ENCODE measurements at regions not wholly inside any gene's neighbourhood (a gene's known extent, or its start where the extent isn't known, plus 50 kb on each side); places are given as distances from the start of the nearest gene placed in this dataset.

DNA sequence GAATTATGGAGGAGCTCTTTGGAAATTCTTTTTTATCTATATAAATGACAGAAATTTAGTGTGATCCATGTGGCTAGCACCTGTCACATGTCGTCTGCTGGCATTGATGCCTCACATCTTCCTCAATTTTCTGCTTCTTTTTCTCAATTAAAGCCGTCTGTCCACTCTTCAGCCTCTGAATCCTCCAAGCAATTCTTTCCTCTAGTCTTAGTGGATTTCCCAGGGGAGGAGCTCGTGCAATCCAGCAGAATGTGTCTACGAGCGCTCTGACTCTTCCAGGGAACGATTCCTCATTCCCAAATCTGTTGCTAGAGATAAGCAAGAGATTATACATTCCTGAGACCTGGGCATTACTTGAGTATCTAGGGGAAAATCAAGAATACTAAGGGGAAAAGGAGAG is 176.6 kb downstream of the EMP1 start:
- no peak for DNase-seq

DNA sequence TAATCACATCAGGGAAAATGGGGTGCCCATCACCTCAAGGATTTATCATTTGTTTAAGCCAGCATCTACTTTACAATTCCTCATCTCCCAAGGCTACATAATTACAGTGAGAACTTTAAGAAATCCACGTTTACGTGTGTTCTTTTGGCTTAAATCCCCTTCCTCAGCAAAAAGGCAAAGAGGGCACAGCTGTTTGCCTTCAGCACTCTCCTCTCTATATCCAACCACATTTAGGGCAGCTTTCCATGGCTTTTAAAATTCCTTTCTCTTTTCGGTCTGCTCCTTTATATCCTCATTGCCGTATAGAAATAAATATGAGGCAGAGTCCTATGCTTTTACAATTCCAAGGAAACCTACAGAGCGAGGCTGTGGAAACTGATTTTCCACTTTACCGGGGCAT is 175.9 kb downstream of the EMP1 start:
- no peak for DNase-seq

DNA sequence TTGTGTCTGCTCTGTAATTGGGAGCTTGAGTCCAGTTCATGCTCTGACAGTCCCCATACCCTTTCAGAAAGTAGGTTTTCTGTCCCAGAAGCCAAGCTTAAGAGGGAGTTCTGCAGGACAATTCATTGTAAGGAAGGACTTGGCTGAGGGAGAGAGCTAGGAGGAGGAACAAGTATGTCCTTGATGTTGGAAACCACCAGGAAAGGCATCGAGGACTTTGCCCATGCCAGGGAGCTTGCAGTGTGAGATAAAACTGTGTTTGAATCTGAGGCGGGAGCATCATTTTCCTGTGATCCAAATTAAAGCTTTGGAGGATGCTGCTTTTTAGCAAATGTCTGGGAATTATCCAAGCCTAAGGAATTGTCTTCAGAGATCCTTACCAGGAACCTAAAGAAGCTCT is 175.3 kb downstream of the EMP1 start:
- DNase-seq = no peak

DNA sequence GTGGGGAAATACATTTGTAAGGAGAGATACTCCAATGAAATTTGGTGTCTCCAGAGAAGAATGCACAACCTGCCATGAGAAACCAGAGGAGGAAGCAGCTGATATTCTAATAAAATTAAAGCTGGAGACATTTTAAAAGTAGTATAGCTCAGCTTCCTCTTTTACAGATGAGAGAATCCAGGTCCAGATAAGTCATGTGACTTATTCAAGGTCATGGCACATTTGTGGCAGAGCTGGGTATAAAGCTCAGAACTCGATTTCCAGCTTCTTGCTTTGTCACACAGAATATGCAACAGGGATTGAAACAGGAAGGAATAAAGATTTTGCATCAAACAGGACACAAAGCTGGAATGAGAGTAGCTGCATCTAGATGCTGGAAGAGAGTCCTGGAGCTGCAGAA is 174.8 kb downstream of the EMP1 start:
- DNase-seq = no peak

DNA sequence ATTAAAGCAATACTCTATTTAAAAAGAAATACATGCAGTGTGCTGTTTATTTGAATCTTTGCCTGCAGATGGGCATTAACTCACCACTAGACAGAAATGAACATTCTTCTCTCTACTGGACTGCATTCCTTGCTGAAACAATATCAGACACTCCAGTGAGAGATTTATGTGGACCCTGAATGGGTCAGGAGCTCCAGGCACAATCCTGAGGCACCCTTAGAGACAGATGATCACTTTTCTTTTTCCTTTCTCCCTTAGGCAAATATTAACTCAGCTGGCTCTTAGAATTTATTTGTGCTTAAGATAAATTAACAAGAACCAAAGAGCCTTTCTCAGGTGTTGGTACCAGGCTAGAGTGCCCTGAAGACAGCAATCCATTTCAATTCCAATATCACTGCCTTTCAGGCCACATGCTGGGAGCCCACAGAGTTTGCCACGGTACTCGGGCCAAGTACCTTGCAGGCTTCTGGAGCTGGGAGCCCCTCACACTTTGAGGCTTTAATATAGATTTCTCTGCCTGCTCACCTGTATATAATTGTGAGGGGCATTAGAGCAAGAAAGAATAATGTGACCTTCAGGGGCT is 173.0 kb downstream of the EMP1 start:
- DNase-seq = no peak

DNA sequence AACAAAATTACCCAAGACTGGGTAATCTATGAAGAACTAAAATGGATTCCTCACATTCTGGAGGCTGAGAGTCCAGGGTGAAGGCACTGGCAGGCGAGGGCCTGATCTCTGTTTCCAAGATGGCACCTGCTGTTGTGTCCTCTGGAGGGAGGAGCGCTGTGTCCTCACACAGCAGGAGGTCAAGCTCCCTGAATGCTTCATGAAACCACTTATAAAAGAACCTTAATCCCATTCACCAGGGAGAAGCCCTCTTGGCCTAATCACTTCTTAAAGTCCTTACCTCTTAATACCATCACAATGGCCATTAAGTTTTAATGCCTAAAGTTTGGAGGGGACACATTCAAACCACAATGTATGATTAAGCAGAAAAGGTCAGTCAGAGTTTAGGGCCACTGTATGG is 172.4 kb downstream of the EMP1 start:
- peak; percentile 62 for DNase-seq

DNA sequence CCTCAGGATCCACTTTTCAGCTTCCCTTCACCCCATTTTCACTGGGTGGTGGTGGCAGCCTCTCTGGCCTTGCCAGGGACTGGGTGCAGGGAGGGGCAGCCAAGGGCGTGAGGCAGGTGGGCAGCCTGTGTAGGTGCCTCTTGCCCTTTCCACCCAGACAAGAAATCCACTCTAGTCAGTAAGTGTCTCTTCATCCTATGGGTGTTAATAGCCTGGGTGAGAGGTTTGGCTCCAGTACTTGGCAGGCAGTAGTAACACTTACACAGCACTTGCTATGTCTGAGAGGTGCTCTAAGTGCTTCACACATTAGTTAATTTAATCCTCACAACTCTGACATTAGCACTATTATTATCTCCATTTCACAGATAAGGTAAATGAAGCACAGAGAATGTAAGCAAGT is 171.9 kb downstream of the EMP1 start:
- no peak for DNase-seq

DNA sequence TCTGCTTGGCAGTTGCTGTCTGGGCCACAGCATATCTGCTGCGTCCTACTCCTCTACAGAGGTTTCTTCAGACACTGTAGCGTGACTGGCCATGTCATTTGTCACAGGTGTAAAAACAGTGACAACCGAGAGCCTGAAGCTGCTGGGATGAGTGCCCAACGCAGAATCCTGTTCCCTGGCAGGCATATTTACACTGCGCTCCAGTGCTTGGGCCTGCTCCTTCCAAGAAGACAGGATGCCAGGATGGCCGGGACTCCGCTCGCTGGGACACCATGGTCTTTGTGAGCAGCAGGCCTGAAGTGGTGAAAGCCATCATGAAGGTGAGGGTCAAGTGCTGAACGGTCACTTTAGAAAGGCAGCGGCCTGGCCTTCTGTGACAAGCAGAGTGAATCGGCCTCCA is 171.4 kb downstream of the EMP1 start:
- DNase-seq = no peak

DNA sequence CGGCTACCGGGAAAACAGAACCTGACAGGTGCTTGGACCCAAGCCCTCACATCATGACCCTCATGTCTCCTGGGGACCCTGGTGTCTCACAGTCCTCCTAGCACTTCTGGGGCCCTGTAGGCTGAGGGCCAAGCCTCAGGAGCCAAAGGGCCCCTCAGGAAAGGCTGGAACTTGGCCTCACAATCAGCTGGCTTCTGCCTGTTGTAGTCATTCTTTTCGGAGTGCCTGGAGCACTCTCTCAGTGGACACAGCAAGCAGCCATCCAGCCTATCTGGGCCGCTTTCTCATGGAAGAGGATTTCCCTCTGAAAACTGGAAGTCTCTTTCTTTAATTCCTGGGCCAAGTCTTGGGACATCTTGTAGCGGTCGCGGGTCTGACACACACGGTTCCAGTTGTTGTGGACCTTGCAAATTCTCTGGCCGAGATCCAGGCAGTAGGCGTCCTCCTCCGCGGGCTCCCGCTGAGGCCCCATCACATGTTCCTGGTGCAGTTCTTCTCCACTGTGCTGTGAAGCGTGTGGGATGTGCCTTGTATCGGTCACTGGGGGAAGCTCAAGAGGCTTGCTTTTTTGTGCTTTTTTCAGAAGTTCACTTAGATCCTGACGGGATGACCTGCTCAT is 169.3 kb downstream of the EMP1 start:
- DNase-seq = no peak

DNA sequence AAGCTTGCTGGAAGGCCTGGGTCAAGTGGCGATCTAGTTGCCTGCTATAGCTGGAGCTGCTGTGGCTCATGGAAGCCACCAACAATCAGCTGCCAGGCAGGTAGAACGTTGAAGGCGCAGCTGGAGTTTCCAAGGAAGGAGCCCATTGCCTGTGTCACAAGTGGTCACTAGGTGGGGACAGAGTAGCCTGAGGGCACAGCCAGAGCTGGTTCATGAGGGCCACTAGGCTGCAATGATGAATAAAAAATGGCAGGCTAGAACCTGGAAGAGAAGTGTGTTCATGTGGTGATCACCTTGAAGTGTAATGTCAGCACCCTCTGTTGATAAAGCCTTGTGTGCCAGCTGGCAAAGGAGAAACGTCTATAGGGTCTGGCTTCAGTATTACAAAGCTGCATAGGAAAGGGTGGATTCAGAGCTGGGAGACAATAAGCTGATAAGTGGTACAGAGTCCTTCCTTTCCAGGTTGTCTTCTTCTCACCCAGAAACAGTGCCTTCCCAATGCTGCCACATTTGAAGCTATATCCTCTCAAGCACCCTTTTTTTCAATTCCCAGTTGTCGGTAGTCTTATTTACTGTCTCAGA is 165.8 kb downstream of the EMP1 start:
- peak; percentile 5 for DNase-seq

DNA sequence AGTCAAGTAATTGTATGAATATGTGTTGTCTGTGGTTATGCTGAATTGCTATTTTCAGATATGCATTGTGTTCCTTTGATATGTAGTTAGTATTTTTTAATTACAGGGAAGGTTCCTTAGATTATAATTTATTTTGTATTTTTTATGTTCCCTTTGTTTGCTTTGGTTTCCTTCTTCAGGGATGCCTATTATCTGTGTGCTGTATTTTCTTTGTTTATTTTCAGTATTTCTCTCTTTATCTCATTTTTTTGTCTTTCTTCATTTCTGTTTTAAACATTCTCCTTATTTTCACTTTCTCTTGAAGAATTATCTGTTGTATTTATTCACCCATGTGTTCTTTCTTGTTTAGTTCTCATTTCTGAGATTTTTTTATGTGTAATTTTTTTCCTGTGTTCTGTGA is 163.1 kb downstream of the EMP1 start:
- DNase-seq = no peak

DNA sequence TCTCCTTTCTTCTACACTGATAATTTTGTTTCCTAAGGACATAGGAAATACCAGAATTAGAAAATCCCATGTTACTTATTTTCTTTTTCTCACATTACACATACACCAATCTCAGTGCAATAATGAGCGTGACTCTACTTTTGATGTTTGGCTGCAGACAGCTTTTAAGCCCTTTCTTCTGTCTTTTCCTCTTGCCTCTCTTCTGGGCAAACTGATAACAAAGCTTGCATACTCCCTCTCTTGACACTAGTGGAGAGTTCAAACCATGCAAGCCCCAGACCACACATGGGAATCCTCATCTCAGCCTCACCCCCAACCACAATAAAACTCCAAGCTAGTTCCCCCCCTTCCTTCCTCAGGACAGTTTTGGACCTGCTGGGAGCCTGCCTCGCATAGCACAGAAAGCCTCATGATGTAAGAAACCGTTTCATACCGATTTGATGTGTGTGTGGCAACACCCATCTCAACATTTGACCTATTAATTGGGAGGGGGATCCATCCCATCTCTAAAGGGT is 161.9 kb downstream of the EMP1 start:
- no peak for DNase-seq

DNA sequence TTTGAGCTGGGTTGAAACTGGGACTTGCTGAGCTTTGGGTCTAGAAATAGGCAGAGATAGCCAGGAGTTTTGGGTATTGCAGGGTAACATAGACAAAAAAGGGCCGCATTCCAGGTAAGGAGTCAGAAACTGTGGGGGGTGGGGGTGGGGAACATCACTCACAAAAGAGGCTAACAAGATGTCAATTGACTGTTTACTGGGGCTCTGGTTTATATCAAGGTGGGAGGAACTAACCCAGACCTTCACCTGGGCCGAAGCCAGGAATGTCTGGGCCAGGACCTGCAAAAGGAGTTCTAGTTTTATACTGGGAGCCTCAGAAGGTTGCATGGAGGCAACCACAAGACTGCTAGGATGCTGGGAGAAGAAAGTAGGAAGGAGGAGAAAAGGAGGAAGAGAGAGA is 154.4 kb downstream of the EMP1 start:
- no peak for DNase-seq

DNA sequence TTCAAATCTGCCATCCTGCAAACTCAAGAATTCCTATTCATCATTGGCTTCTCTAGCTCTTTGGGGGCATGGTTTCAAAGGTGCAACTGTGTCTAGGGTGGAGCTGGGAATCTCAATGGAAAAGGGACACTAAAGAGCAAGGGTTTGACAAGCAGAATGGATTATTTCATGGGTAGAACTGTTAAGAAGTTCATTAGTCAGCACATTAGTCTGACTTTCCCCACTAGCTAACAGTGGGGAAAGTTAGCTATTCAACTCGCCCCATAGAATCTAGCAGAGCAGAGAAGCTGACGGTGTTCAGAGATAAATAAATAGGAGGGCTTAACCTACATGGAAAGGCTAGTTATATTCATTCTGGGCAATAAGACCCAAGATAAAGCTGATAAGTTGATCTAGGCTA is 153.9 kb downstream of the EMP1 start:
- no peak for DNase-seq

DNA sequence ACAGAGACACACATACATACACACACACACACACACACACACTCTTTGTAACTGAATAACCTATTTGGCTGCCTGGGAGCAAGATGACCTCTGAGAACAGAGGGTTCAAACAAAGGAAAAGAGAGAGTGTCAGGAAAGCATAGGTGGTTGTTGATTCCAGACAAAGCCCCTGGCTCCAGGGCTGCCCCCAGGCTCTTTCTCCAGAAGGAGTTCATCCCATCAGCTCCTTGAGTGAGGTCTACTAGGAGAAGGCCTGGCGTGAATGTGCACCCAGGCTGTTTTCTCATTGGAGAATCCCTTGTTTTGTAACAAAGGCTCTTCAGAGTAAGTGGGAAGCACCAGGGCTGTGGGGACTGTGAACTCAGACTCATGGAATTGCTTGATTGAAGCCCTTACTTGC is 151.9 kb downstream of the EMP1 start:
- no peak for DNase-seq

DNA sequence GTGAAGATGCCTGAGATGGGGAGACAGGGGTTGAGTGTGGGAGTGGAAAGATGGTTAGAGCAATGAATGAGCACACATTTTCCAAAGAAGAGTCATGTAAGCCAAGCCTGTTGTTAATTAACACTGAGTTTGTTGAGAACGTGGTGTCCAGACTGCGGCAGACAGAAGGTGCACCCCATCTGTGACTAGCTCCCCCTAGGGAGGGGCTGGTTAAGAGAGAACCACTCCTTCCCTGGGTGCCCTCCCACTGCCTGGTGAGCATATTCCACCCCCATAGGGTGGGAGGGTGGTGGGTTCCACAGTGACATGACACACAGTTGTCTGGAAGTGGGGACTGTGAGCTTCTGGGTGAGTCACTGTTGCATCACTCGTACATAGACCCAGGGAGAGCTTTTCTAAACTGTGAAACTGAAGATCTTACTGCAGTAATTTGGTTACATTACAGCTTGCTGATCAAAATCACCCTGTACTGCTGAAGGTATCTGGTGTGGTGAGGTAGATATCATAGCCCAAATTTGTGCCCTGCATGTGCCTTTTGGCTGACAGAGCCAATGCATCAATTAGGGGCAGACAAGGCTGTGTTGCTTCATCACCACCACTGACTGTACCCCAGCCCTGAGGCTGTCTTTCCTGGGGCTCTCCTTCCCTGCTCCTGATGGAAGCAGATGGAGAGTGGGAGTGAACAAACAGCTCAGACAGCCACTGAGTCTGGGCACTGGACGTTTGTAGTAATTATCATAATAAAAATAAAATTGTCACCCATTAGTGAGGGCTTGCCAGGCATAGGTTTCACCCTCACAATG is 150.9 kb downstream of the EMP1 start:
- DNase-seq = no peak

DNA sequence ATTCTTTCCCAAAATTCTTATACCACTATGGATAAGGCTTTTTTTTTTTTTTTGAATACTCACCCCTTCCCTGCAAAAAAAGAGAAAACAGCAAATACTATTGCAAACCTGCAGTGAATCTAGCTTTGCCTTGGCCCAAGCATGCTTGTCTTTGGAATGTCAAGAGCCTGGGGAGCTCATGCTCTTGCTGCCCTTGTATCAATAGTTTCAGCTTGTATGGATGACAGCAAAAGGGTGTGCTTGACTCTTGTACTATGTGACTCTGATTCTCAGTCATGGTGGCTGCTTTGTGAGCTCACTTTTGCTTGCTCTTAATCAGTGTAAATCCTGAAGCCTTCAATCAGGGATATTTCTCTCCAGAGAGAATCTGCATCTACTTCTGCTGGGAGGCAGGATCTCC is 149.2 kb downstream of the EMP1 start:
- no peak for DNase-seq

DNA sequence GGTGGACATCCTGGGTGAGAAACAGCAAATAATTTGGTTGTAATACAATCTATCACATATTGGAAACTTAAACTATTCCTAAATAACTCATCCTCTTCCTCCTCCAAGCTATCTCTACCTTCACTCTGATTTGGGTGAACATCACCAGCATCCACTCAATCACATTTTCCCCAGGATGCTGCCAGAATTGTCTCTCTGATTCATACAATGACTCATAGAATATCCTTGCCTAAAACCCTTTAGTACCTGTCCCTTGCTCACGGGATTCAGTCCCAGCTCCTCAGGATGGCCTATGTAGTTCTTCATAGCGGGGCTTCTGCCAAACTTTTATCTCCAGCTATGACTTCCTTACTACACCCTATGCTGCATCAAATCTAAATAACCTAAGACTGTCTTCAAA is 146.8 kb downstream of the EMP1 start:
- no peak for DNase-seq

DNA sequence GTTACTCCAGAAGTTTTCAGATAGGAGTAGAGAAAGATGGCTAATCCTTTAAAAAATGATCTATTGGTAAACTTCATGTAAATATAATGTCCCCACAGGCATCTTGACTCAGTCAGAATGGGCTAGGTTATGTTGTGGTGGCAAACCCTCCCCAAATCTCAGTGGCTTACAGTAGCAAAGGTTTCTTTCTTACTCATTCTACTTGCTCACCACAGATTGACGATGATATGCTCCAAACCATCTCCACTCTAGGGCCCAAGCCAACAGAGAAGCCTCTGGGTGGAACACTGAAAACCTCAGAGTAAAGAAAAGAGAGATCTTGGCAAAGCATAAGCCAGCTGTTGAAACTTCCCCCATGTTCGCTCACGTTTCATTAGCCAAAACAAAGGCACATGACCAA is 146.4 kb downstream of the EMP1 start:
- DNase-seq = no peak

DNA sequence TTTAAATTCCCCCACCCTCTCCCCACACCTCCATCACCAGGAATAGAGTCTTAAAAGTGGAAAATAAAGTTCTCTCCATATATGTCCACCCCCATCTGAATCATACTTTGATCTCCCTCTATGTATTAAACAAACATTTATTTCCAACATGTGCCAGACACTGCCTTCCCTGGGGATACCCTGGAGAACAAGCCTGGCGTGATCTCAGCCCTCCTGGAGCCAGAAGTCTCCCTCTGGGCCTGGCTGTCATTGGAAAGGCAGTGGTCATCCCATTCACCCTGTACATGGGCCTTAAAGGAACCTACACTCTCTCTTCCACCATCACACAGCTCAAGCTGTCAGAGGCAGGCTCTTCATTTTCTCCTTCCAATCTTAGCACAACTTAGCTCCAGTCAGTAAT is 143.6 kb downstream of the EMP1 start:
- DNase-seq = no peak

DNA sequence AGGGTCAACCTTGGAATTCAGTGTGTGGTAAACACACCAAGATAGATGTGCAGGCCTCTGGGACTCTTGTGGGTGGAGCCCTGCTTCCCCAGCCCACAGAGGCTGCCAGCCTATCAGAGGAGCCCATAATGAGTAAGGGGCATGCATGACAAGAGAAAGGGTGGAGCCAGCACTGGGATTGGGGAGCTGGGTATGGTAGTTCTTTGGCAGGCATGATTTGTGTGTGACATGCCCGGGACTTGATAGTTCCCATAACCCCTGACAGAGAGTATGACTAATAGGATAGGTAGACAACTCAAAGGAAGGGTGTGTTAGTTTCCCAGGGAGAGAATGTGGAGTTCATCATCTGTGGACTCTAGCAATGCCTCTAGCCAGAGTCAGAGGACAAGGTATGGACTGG is 143.0 kb downstream of the EMP1 start:
- DNase-seq = no peak

DNA sequence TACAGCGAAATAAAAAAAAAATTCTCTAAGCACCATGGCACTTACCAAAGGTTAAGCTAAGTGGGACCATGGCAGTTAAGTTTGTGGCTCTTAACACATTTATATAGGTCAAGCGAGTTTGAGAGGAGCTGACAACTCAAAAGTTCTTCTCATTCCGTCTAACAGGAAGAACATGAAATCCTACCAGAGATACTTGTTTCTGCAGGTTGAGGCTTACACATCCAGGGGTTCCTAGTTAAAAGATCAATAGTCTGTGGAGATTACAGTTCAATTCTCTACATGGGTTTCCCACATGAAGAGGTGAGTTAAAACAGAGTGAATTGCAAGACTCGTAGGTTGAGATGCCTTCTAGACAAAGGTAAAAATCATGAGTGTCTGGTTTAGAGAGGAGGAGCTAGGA is 142.6 kb downstream of the EMP1 start:
- no peak for DNase-seq

DNA sequence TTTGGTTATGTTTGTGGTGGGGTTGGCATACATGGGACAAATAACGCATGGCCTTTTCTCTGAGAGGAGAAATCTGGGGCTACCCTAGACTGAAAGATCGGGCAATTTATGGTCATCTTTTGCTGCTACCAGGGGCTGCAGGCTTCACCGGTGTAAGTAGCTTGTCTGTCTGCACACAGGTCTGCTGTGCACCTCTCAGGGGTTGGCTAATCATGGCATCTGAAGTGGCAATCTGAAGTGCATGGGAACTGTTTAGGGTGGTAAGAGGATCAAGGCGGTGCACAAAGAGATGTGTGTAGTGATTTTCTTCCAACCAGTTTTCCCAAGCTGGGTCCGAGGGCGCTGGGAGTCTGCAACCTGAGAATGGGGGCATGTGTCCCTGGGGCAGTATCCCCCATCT is 141.3 kb downstream of the EMP1 start:
- DNase-seq = no peak

DNA sequence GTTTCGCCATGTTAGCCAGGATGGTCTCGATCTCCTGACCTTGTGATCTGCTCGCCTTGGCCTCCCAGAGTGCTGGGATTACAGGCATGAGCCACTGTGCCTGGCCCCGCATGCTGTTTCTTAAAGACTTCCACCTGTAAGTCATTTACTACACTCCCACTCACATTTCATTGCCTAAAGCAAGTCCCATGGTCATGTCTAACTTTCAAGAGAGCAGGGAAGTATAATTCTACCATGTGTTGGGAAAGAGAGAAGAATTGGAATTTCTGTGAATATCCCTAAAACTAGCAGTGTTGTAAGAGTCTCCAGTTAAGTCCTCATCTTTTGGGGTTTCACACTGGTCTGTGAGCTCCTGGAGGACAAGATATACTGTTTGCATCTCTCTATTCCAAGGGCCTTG is 139.7 kb downstream of the EMP1 start:
- DNase-seq = no peak

Measured in NCI-H524 treated with DMSO at 0.1 percent for 48 hours (cell line).